HepG2 (cell line): ENCODE measurements at regions not wholly inside any gene's neighbourhood (a gene's known extent, or its start where the extent isn't known, plus 50 kb on each side); places are given as distances from the start of the nearest gene placed in this dataset.

Source experiments
- ATAC-seq: fragments of 200-7000 bp; cut with Tn5 transposase; 3 replicates; pipeline ENCODE4 v1.9.1; 2020; ENCODE audit warnings: mild to moderate bottlenecking, moderate library complexity
- BruUV-seq: library from RNA; stranded (reverse); fragments of 400-500 nt; replicated peaks from 2 replicates; lab custom pipeline; 2021; lab: Mats Ljungman, UMichigan
- CTCF ChIA-PET: fragments of 300-600 bp; formaldehyde crosslinking; extraction: SDS; loops from one replicate; lab custom pipeline; 2021; ENCODE audit warnings: low total read pairs, inconsistent platforms, low intra/inter-chr PET ratio; lab: Yijun Ruan, JAX
- POLR2A ChIA-PET: fragments of 350-600 bp; sonication (Branson Sonifier 250); formaldehyde crosslinking; loops from one replicate; lab custom pipeline; 2020; ENCODE audit warnings: antibody characterized with exemption, inconsistent platforms; lab: Yijun Ruan, JAX
- DNase-seq: peaks from one replicate; pipeline ENCODE4 v3.0.0-alpha.2; 2015; ENCODE audit warnings: low spot score
- FAIRE-seq: peaks from 3 replicates; lab custom pipeline; 2011; peaks lifted over from hg19 to GRCh38; lab: Jason Lieb, UNC
- H2AFZ ChIP-seq: one replicate; pipeline ENCODE4 v1.6.1; 2011; ENCODE audit warnings: low read length, inconsistent platforms
- H3K27ac ChIP-seq: fragments of 300-600 bp; 3 replicates; pipeline ENCODE4 v1.8.0; 2011; ENCODE audit warnings: mixed run types, mild to moderate bottlenecking, mixed read lengths, low read length, inconsistent platforms; ENCODE audit not compliant: insufficient read depth; ENCODE audit errors: extremely low read length
- H3K27me3 ChIP-seq, 2 experiments: fragments of 200-600 bp in 1 of 2; 2 replicates in 1 of 2; 3 replicates in 1 of 2; pipeline versions ENCODE4 v1.6.0 to v1.8.0; 2011; ENCODE audit warnings: low read length in 2 of 2, mild to moderate bottlenecking in 2 of 2, moderate library complexity in 2 of 2, inconsistent platforms in 1 of 2; ENCODE audit not compliant: insufficient read depth in 2 of 2, control insufficient read depth in 1 of 2
- H3K36me3 ChIP-seq, 2 experiments: fragments of 200-600 bp in 1 of 2; replicated peaks in 1 of 2; 2 replicates in 1 of 2; 3 replicates in 1 of 2; pipeline versions ENCODE4 v1.5.1 to v1.8.0; 2011; ENCODE audit warnings: low read length in 2 of 2, inconsistent platforms in 1 of 2; ENCODE audit not compliant: insufficient read depth in 2 of 2, control insufficient read depth in 1 of 2
- H3K4me1 ChIP-seq: 2 replicates; pipeline ENCODE4 v1.5.1; 2012; ENCODE audit warnings: low read length, inconsistent platforms; ENCODE audit not compliant: insufficient read depth
- H3K4me2 ChIP-seq: 2 replicates; pipeline ENCODE4 v1.6.0; 2011; ENCODE audit warnings: low read depth, low read length, inconsistent platforms
- H3K4me3 ChIP-seq, 3 experiments: fragments of 200-600 bp in 1 of 3; sonication (generic), shearing (Covaris generic) in 1 of 3; replicated peaks in 1 of 3; 2 replicates each; pipeline ENCODE4 v1.5.1; 2011 to 2016; ENCODE audit warnings: low read length in 3 of 3, inconsistent platforms in 2 of 3, low read depth in 2 of 3, mild to moderate bottlenecking in 2 of 3, control low read depth in 1 of 3, mixed read lengths in 1 of 3; ENCODE audit not compliant: insufficient read depth in 1 of 3
- H3K79me2 ChIP-seq: one replicate; pipeline ENCODE4 v1.6.1; 2011; ENCODE audit warnings: low read length, inconsistent platforms; ENCODE audit not compliant: insufficient read depth
- H3K9ac ChIP-seq: 2 replicates; pipeline ENCODE4 v1.6.0; 2011; ENCODE audit warnings: mild to moderate bottlenecking, low read depth, low read length, inconsistent platforms; ENCODE audit not compliant: insufficient read depth
- H3K9me3 ChIP-seq: 2 replicates; pipeline ENCODE4 v1.5.1; 2012; ENCODE audit warnings: mild to moderate bottlenecking, low read length
- H4K20me1 ChIP-seq: 2 replicates; pipeline ENCODE4 v1.6.0; 2011; ENCODE audit warnings: inconsistent platforms, mild to moderate bottlenecking, low read length, moderate library complexity; ENCODE audit not compliant: insufficient read depth
- BCLAF1 ChIP-seq: fragments of 450-650 bp; IDR thresholded peaks from 2 replicates; pipeline ENCODE4 v1.6.1; 2017; ENCODE audit warnings: mild to moderate bottlenecking
- CENPT ChIP-seq: sonication (generic); formaldehyde crosslinking; IDR thresholded peaks from 2 replicates; pipeline ENCODE4 v1.8.0; 2022; ENCODE audit warnings: low read depth, mild to moderate bottlenecking, moderate library complexity, missing genetic modification reagents
- IRF9 ChIP-seq: sonication (generic); formaldehyde crosslinking; IDR thresholded peaks from 2 replicates; pipeline ENCODE4 v1.8.0; 2022; ENCODE audit warnings: missing genetic modification reagents, mild to moderate bottlenecking, borderline replicate concordance
- MEIS1 ChIP-seq: sonication (generic); formaldehyde crosslinking; IDR thresholded peaks from 2 replicates; pipeline ENCODE4 v1.9.0; 2021; ENCODE audit warnings: mild to moderate bottlenecking, missing genetic modification reagents, moderate library complexity, borderline replicate concordance
- MLXIP ChIP-seq: sonication (generic); formaldehyde crosslinking; IDR thresholded peaks from 2 replicates; pipeline ENCODE4 v1.9.0; 2021; ENCODE audit warnings: missing genetic modification reagents, borderline replicate concordance
- RBFOX2 ChIP-seq: fragments of 200-400 bp; formaldehyde crosslinking; IDR thresholded peaks from 2 replicates; pipeline ENCODE4 v1.6.1; 2017; ENCODE audit warnings: low read depth, mild to moderate bottlenecking, low read length
- THAP11 ChIP-seq: IDR thresholded peaks from 2 replicates; pipeline ENCODE4 v1.6.1; 2016; ENCODE audit warnings: missing biosample characterization, missing genetic modification reagents
- THRA ChIP-seq: sonication (generic); formaldehyde crosslinking; IDR thresholded peaks from 2 replicates; pipeline ENCODE4 v1.4.0; 2020; ENCODE audit warnings: missing genetic modification reagents, borderline replicate concordance
- ZIK1 ChIP-seq: sonication (generic); formaldehyde crosslinking; IDR thresholded peaks from 2 replicates; pipeline ENCODE4 v1.5.0; 2020; ENCODE audit warnings: mild to moderate bottlenecking, low read depth, missing genetic modification reagents, borderline replicate concordance
- ZNF264 ChIP-seq: sonication (generic); formaldehyde crosslinking; IDR thresholded peaks from 2 replicates; pipeline ENCODE4 v1.4.0; 2020; ENCODE audit warnings: missing genetic modification reagents
- ZNF451 ChIP-seq: sonication (generic); formaldehyde crosslinking; IDR thresholded peaks from 2 replicates; pipeline ENCODE4 v1.5.0; 2020; ENCODE audit warnings: mild to moderate bottlenecking, missing genetic modification reagents
- ZNF615 ChIP-seq: sonication (generic); formaldehyde crosslinking; IDR thresholded peaks from 2 replicates; pipeline ENCODE4 v1.5.0; 2020; ENCODE audit warnings: mild to moderate bottlenecking, missing genetic modification reagents, borderline replicate concordance
- ZNF7 ChIP-seq: IDR thresholded peaks from 2 replicates; pipeline ENCODE4 v1.6.1; 2016; ENCODE audit warnings: missing biosample characterization, missing genetic modification reagents
- WGBS: methylation state at CpG from one replicate; pipeline ENCODE4 v1.1.6; 2017; ENCODE audit warnings: low lambda C conversion rate; 5-methylcytosine and 5-hydroxymethylcytosine counted together
- in situ Hi-C: cut with HindIII; loops from 2 replicates; pipeline ENCODE4 v1.10.0; 2017; ENCODE audit warnings: low pct_unique_long_range_greater_than_20kb; ENCODE audit not compliant: extremely low pct_ligation_motif_present
- intact Hi-C: fragments of 100-400 bp; cut with micrococcal nuclease; formaldehyde crosslinking; loops from one replicate; pipeline ENCODE4 v1.10.0; 2022; ENCODE audit not compliant: unreplicated experiment

- no peak for TF ChIP-seq ZNF7 (CRISPR knock-in tag)
- no peak for TF ChIP-seq ZIK1 (CRISPR knock-in tag)
- TF ChIP-seq THAP11 (CRISPR knock-in tag): no peak
- TF ChIP-seq MLXIP (CRISPR knock-in tag): no peak
- TF ChIP-seq CENPT (CRISPR knock-in tag): no peak
- no peak for TF ChIP-seq ZNF451 (CRISPR knock-in tag)
Measured at GRCh38 chr10:2834214-2834613, 233.1 kb upstream of the PFKP start (continued).

- ChIA-PET POLR2A (no interaction called here), CTCF (no interaction called here)
- H3K9ac ChIP-seq: no peak overlapping the region
- no peak overlapping the region for H3K4me2 ChIP-seq
- FAIRE-seq: no peak
- intact Hi-C loops: no loop called here
- no peaks in the 10 kb centered on the region for H3K79me2 ChIP-seq
- H3K36me3 ChIP-seq: no peaks in the 10 kb centered on the region
- BruUV-seq: no TSS peak
- H3K27ac ChIP-seq: no peak overlapping the region
- DNase-seq: no peak
- ATAC-seq: no peak
- no peaks in the 10 kb centered on the region for H4K20me1 ChIP-seq
- H3K9me3 ChIP-seq: no peaks in the 10 kb centered on the region
- 9% methylated on average over 5 of the region's 7 CpGs for WGBS
- in situ Hi-C loops: no loop called here
- peaks cover 3 to 15% of the 10 kb centered on the region in 2 experiments; a peak in 3 of 5 replicates for H3K27me3 ChIP-seq
- no peaks in the 10 kb centered on the region for H3K4me1 ChIP-seq
- no peak overlapping the region for H2AFZ ChIP-seq
- no peak overlapping the region for H3K4me3 ChIP-seq
- TF ChIP-seq BCLAF1 (no peak), MEIS1 (CRISPR knock-in tag) (no peak), ZNF264 (CRISPR knock-in tag) (no peak), ZNF615 (CRISPR knock-in tag) (no peak), IRF9 (CRISPR knock-in tag) (no peak), THRA (CRISPR knock-in tag) (no peak), RBFOX2 (no peak)
Measured at GRCh38 chr10:2831509-2831908, 235.8 kb upstream of the PFKP start.
